Neural progenitor cell (in vitro differentiated cells): ENCODE measurements at regions not wholly inside any gene's neighbourhood (a gene's known extent, or its start where the extent isn't known, plus 50 kb on each side); places are given as distances from the start of the nearest gene placed in this dataset.

Source experiments
- CTCF ChIP-seq: fragments of 200-600 bp; sonication (generic); IDR thresholded peaks from 2 replicates; pipeline ENCODE4 v1.5.1; 2017; ENCODE audit warnings: antibody characterized with exemption, mild to moderate bottlenecking
- EZH2 ChIP-seq: fragments of 200-600 bp; sonication (generic); IDR thresholded peaks from 2 replicates; pipeline ENCODE4 v1.6.1; 2017; ENCODE audit warnings: antibody characterized with exemption, mild to moderate bottlenecking, moderate library complexity
- EZH2phosphoT487 ChIP-seq: fragments of 200-600 bp; sonication (generic); IDR thresholded peaks from 2 replicates; pipeline ENCODE4 v1.6.1; 2017; ENCODE audit warnings: antibody characterized with exemption

- TF ChIP-seq CTCF (no peak), EZH2phosphoT487 (no peak), EZH2 (no peak)
Measured at GRCh38 chr2:67686254-67686653, 289.1 kb downstream of the ETAA1 start.
